GM19452 (cell line): ENCODE measurements at regions not wholly inside any gene's neighbourhood (a gene's known extent, or its start where the extent isn't known, plus 50 kb on each side); places are given as distances from the start of the nearest gene placed in this dataset.

Experiments
- ATAC-seq: cut with Tn5 transposase; IDR thresholded peaks from one replicate; pipeline ENCODE4 v1.9.1; 2021; ENCODE audit not compliant: unreplicated experiment

GRCh38 chr4:44086753-44087152, 361.9 kb downstream of the KCTD8 start:
- no peak for ATAC-seq

GRCh38 chr4:44093390-44093789, 355.2 kb downstream of the KCTD8 start:
- ATAC-seq: no peak

- no peak for ATAC-seq
Observed at GRCh38 chr4:44098973-44099372, 349.6 kb downstream of the KCTD8 start.

DNA sequence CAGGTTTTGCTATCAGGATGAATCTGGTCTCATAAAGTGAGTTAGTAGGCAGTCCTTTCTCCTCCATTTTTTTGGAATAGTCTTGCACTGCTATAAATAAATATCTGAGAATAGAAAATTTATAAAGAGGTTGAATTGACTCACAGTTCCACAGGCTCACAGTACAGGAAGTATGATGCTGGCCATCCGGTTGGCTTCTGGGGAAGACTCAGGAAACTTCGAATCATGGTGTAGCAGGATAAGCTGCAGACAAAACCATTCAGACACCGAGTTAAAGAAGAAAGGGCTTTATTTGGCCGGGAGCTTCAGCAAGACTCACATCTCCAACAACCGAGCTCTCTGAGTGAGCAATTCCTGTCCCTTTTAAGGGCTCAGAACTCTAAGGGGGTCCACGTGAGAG, 348.2 kb downstream of the KCTD8 start:
- no peak for ATAC-seq

DNA sequence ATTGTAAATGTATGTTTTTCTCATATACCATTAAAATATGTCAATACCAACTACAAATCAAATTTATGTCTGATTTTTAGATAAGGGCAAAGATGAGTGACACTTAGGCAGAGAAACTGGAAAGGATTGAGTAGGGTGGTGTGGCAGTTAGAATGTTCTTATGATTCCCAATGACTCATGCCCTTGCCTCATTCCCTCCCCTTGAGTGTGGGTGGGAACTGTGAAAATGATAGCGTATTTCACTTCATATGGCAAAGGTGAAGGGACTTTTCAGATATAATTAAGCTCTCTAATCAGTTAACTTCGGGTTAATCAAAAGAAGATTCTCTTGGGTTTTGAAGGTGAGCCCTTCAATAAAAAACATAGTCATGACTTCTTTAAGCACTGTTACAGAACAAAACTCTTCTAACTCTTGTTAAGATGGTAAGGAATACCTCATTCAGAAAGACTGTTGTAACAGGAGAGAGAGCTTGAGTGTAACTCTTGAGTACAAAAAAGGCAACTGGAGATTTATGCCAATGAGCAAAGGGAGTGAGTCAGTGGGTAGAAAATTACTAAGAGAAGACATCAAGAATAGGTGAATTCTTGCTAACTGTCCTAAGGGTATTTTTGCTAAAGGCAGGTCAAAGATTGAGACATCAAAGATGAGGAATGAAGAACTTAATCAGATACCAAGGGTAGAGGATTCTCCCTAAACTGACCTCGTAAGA, 329.5 kb downstream of the KCTD8 start:
- no peak for ATAC-seq

DNA sequence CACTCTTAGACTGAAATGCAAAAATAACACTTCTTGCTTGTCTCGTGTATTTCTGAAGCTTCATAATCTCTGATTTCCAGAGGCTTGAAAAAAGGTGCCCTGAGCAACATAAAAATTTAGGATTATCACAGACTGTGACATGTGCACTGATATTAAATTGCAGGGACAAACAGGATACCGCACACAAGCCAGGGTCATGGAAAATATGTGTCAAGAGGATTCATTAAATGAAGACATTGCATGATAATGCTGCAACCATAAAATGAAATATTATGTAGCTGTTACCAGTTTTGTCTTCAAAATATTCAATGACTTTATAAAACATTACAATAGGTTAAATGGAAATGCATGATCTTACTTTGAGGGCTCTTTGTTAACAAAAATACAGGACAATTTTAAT, 328.0 kb downstream of the KCTD8 start:
- no peak for ATAC-seq

GRCh38 chr4:44121210-44121609, 327.4 kb downstream of the KCTD8 start:
- ATAC-seq: no peak
